ENCODE measurements at regions not wholly inside any gene's neighbourhood (a gene's known extent, or its start where the extent isn't known, plus 50 kb on each side); places are given as distances from the start of the nearest gene placed in this dataset.

- FAIRE-seq (no peak), DNase-seq (ENCODE audit: insufficient read length, low spot score) (no peak)
These were observed 373.0 kb upstream of the B3GAT1 start for GRCh38 chr11:134785059-134785458.

GRCh38 chr11:134784568-134784967, 372.5 kb upstream of the B3GAT1 start:
- DNase-seq (ENCODE audit: insufficient read length, low spot score) = no peak
- FAIRE-seq = no peak

DNA sequence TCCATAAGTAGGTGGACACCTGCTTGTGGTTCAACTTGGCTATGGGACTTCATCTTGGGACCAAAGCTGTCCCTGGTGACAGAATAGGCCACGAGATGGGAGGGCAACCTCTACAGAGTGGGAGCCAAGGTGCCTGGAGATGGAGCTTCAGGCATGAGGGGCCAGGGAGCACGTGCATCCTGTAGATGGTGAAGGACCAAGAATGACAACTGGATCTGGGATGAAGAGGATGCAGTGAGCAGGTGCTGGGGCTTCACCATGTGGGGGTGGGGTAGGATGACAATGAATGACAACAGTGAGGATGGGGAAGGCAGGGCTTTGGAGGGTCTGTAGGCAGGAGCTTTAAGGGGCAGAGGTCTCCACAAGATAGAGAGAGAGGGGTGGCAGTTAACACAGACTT, 372.0 kb upstream of the B3GAT1 start:
- FAIRE-seq (no peak), DNase-seq (ENCODE audit: insufficient read length, low spot score) (no peak)

- FAIRE-seq = no peak
- no peak for DNase-seq (ENCODE audit: insufficient read length, low spot score)
These were observed 371.2 kb upstream of the B3GAT1 start for GRCh38 chr11:134783234-134783633.

DNA sequence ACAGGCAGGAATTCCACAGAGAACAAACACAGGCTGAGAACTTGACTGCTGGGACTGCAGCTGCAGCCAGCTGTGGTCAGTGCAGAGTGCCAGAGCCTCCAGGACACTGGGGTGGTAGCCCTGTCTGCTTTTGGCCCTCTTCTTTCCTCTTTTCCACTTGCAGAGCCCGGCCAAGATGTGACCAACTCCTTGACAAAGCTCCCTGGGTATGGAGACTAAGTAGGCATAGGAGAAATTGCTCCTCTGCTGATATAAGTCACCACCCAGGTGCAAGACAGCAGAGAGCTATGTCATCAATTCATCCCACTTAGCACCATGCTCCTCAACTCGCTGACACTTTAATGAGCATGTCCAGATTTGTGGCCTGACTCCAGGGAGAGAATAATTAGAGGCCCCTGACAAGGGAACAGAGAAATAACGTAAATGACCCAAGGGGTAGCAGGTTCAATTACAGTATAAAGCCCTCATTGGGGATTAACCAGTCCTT, 369.4 kb upstream of the B3GAT1 start:
- DNase-seq (ENCODE audit: insufficient read length, low spot score) = no peak
- FAIRE-seq = no peak

DNA sequence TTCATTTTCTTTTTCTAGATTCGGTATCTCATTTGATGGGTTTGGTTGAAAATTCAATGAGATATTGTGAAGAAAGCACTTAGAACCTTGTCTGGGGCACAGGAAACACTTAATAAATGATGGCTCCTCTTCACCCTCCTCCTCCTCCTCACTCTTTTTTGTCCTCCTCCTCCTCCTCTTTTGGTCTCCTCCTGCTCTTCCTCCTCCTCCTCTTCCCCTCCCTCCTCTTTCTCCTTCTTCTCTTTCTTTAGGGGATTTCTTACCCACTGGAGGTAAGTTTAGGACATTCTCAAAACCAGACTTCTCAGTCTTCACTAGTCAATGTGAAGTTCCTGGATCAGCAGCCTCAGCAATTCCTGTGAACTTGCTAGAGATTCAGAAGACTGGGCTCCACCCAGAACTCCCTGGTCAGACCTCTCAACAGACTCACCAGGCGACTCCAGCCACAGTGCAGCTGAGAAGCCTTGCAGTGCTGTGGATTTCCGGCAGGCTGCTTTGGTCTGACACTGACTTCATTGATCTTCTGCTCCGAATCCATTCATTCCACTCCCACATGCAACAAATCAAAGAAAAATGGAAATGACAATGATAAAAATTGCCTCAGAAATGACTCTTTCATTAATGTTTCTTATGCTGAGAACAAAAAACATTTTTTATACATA, 368.6 kb upstream of the B3GAT1 start:
- DNase-seq (ENCODE audit: insufficient read length, low spot score) = no peak
- FAIRE-seq = no peak

- FAIRE-seq (no peak), DNase-seq (ENCODE audit: insufficient read length, low spot score) (no peak)
These were observed 367.1 kb upstream of the B3GAT1 start for GRCh38 chr11:134779179-134779578.

DNA sequence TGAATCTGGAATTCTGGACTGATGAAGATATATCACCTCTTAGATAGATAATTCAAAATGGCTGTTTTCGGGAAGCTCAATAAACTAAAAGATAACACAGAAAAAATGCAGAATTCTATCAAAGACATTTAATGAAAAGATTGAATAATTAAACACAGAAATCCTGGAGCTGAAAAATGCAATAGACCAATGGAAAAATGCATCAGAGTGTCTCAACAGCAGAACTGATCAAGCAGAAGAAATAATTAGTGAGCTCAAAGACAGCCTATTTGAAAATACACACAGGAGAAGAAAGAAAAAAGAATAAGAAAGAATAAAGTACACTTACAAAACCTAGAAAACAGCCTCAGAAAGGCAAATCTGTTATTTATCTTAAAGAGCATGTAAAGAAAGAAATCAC, 356.4 kb upstream of the B3GAT1 start:
- DNase-seq (ENCODE audit: insufficient read length, low spot score) (no peak), FAIRE-seq (no peak)

DNA sequence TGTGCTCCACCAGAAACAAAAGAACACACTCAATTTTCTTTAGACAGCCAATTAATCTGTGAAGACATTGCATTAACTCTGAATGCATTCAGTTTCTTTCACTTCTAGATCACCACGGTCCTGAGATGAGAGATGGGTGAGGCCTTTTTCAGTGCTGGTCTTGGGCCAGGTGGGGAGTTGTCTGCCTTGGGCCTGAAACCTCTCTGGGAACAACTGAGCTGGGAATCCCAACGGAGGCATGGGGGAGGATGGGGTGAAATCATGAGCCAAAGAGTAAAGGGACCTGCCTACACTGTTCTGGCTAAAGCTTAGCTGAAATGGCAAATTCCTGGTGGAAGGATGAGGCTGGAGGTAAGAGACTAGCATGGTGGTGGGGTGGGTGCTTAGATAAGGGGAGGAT, 353.5 kb upstream of the B3GAT1 start:
- DNase-seq (ENCODE audit: insufficient read length, low spot score) (no peak), FAIRE-seq (no peak)

DNA sequence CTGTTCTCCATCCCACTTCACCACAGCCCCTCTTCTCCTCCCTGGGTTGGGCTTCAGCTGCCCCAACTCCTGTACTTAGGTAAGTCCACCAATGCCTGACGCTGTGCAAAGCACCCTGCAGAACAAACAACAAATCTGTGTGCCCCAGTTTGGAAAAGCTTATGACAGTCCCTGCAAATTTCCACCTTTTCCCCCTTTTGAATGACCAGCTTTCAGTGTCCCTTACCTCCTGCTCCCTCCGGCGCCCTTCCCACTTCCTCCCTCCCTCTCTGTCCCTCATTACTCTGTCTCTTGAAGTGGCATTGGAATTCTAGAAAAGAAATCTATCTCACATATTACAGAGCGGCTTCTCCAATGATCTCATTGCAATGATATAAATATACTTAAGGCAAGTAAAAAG, 352.9 kb upstream of the B3GAT1 start:
- DNase-seq (ENCODE audit: insufficient read length, low spot score) (no peak), FAIRE-seq (no peak)

GRCh38 chr11:134764367-134764766, 352.3 kb upstream of the B3GAT1 start:
- no peak for FAIRE-seq
- no peak for DNase-seq (ENCODE audit: insufficient read length, low spot score)

DNA sequence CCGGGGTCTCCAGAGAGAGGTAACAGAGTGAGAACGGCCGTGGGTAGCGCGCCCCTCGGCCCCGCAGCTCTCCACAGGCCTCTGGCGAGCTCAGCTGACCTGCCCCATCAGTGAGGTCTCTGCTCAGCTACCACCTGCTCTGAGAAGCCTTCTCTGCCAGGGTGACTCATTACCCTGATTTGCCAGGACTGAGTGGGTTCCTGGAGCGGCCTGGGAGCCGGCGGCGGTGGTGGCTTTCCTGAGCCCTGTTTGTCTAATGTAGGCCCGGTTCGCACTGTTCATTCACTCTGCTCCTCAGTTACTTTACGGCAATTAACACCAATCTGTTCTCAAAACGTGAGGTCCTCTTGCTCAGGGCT, 351.0 kb upstream of the B3GAT1 start:
- DNase-seq (ENCODE audit: insufficient read length, low spot score) = no peak
- FAIRE-seq = no peak

- no peak for FAIRE-seq
- no peak for DNase-seq (ENCODE audit: insufficient read length, low spot score)
These were observed 350.4 kb upstream of the B3GAT1 start for GRCh38 chr11:134762248-134763029.

DNA sequence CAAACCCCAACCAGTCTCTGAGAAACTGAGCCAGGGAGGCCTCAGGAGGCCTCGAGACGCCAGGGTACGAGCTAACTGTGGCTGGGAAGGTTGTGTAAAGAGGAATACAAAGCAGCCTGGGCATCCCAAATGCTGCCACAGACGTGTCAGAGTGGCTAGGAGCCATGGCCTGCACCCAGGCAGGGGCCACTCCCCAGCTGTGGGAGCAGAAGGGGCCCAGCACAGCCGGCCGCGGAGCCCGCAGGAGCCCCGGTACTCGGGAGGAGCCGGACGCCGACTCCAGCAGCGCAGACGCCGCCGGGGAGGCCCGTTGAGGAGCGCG, 349.8 kb upstream of the B3GAT1 start:
- DNase-seq (ENCODE audit: insufficient read length, low spot score) = no peak
- no peak for FAIRE-seq

GRCh38 chr11:134761386-134761785, 349.3 kb upstream of the B3GAT1 start:
- FAIRE-seq = no peak
- no peak for DNase-seq (ENCODE audit: insufficient read length, low spot score)

DNA sequence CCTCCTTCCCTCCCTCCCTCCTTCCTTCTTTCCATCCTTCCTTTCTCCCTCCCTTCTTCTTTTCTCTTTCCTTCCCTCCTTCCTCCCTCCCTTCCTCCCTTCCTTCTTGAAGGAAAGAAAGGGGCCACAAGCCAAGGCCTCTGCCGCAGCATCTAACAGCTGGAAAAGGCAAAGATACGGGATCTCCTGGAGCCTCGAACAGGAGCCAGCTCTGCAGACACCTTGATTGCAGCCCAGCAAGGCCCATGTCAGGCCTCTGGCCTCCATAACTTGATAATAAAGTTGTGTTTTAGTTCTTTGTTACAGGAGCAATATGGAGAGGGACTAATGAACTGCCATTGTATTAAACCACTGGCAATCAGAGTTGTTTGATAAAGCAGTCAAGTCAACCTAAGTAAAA, 348.9 kb upstream of the B3GAT1 start:
- DNase-seq (ENCODE audit: insufficient read length, low spot score) (no peak), FAIRE-seq (no peak)

DNA sequence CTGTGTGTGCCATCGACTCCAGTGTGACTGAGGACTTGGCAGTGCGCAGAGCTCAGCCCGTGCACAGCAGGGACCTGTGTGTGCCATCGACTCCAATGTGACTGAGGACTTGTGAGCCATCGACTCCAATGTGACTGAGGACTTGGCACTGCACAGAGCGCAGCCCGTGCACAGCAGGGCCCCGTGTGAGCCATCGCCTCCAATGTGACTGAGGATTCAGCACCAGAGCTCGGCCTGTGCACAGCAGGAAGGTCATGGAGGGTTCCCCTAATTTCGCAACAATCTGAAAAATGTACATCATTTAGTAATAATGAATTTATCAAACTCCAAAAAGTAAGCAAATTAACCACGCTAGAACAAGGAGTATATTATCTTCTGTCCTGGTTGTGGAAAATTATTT, 348.3 kb upstream of the B3GAT1 start:
- FAIRE-seq (no peak), DNase-seq (ENCODE audit: insufficient read length, low spot score) (no peak)

DNA sequence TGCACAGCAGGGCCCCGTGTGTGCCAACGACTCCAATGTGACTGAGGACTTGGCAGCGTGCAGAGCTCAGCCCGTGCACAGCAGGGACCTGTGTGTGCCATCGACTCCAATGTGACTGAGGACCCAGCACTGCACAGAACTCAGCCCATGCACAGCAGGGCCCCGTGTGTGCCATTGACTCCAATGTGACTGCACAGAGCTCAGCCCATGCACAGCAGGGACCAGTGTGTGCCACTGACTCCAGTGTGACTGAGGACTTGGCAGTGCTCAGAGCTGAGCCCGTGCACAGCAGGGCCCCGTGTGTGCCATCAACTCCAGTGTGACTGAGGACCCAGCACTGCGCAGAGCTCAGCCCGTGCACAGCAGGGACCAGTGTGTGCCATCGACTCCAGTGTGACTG, 347.8 kb upstream of the B3GAT1 start:
- FAIRE-seq (no peak), DNase-seq (ENCODE audit: insufficient read length, low spot score) (no peak)

DNA sequence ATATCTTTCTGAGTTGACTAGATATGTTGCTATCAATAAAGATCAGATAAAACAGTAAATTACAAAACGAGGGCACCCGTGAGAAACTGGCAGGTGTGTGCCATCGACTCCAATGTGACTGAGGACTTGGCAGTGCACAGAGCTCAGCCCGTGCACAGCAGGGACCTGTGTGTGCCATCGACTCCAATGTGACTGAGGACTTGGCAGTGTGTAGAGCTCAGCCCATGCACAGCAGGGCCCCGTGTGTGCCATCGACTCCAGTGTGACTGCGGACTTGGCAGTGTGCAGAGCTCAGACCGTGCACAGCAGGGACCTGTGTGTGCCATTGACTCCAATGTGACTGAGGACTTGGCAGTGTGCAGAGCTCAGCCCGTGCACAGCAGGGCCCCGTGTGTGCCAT, 347.2 kb upstream of the B3GAT1 start:
- DNase-seq (ENCODE audit: insufficient read length, low spot score) (no peak), FAIRE-seq (no peak)

DNA sequence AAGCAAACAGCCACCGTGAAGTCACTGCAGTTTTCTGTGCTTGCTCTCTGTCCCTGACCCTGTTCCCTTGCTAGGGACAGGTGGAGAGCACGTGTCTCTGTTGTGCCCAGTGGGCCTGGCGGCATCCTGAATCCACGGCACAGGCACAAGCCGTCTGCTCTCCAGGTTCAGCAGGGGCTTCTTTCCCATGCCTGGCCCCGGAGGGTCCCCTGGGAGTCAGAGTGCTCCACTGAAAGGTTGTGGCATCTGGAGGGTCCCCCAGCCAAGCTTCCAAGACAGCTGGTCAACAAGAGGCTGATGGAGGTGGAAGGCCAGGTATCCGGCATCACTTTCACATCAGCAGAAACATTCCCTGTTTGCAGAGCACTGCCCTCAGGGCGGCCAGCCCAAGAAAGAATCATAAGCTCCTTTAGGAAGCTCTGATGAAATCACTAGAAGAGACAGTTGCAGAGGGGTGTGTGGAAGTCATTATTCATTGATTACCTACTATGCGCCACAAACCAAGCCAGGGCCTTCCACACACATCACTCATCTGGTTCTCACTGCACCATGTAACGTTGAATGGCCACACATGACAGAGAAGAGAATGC, 346.4 kb upstream of the B3GAT1 start:
- FAIRE-seq (no peak), DNase-seq (ENCODE audit: insufficient read length, low spot score) (no peak)

DNA sequence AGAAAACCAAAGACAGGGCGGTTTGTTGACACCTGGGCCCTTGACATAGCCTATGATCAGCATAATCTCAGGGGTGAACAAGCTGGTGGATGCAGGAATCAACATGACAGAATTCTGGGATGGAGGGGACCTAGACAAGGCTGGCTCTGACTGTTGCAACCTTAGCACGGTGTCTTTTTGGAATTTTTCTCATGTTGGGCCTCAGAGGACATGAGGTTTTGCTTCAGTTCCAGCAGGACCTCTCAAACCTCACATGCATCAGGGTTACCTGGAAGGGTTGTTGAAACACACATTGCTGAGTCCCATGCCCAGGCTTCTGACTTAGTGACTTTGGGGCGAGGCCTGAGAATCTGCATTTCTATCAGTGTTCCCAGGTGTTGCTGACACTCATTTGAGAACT, 345.6 kb upstream of the B3GAT1 start:
- DNase-seq (ENCODE audit: insufficient read length, low spot score) (no peak), FAIRE-seq (no peak)

DNA sequence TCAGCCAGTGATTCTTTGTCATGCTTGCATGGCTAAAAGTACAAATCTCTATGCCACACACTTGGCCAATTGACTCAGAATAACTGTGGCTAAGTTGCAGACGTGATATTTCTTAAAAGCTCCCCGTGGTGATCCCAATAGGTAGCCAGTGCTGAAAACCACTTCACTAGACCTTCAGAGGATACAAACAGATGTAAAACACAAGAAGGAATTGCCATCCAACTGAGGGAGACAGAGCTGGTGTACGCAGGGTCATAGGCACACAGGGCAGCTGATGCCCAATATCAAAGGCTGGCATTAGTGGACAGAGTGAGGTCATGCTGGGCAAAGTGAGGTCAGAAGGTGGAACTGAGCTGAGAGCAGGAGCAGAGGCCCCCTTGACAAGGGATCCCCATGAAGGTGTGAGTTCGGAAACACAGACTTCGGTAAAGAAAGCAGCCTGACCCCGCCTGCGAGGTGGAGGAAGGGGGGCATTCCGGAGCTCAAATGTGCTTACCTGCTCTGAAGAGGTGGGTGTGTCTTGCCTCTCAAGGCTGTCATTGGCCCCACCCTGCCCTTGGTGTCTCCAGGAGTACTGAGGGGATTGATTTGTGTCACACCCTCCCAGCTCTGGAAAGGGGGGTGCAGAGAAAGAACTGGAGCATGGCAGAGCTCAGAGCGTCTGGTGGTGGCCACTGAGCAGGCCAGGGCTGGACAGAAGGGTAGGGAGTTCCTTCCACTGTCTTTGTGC, 344.9 kb upstream of the B3GAT1 start:
- DNase-seq (ENCODE audit: insufficient read length, low spot score) = no peak
- FAIRE-seq = no peak

Data from GM19239 (cell line).